SK-N-SH (cell line): ENCODE measurements at regions not wholly inside any gene's neighbourhood (a gene's known extent, or its start where the extent isn't known, plus 50 kb on each side); places are given as distances from the start of the nearest gene placed in this dataset.

Experiments used
- CTCF ChIA-PET: fragments of 300-600, 350-600 bp; formaldehyde crosslinking; extraction: SDS; loops from one replicate; lab custom pipeline; 2021; lab: Yijun Ruan, JAX
- POLR2A ChIA-PET: fragments of 350-600 bp; sonication (Branson Sonifier 250); formaldehyde crosslinking; extraction: SDS; loops from one replicate; lab custom pipeline; 2020; ENCODE audit warnings: antibody characterized with exemption, inconsistent platforms; lab: Yijun Ruan, JAX
- DNase-seq: peaks from one replicate; pipeline ENCODE4 v3.0.0; 2012
- H2AFZ ChIP-seq: fragments of 200-600 bp; sonication (generic); 2 replicates; pipeline ENCODE4 v1.8.1; 2016; ENCODE audit warnings: antibody characterized with exemption, mild to moderate bottlenecking, low read depth
- H3F3A ChIP-seq: fragments of 200-600 bp; sonication (generic); replicated peaks from 2 replicates; pipeline ENCODE3; 2016; ENCODE audit warnings: antibody characterized with exemption, mild to moderate bottlenecking; ENCODE audit not compliant: insufficient read depth
- H3K27ac ChIP-seq, 2 experiments: fragments of 200-500 bp in 1 of 2; fragments of 200-600 bp in 1 of 2; sonication (Bioruptor generic) in 1 of 2; sonication (generic), shearing (Covaris generic) in 1 of 2; 2 replicates each; pipeline versions ENCODE4 v1.5.1 to v1.6.1; 2014 to 2016; ENCODE audit warnings: low read depth in 2 of 2, inconsistent platforms in 1 of 2, low read length in 1 of 2, mild to moderate bottlenecking in 1 of 2, mixed read lengths in 1 of 2
- H3K27me3 ChIP-seq: fragments of 200-600 bp; sonication (generic), shearing (Covaris generic); 2 replicates; pipeline ENCODE4 v1.6.1; 2016; ENCODE audit warnings: mixed run types; ENCODE audit not compliant: insufficient read depth
- H3K36me3 ChIP-seq, 2 experiments: fragments of 200-500 bp in 1 of 2; fragments of 200-600 bp in 1 of 2; sonication (Bioruptor generic) in 1 of 2; sonication (generic) in 1 of 2; replicated peaks in 1 of 2; 2 replicates each; pipeline versions ENCODE3 to v1.5.1; 2014 to 2016; ENCODE audit warnings: low read length in 1 of 2, mild to moderate bottlenecking in 1 of 2; ENCODE audit not compliant: insufficient read depth in 2 of 2, control insufficient read depth in 1 of 2
- H3K4me1 ChIP-seq, 2 experiments: fragments of 200-500 bp in 1 of 2; fragments of 200-600 bp in 1 of 2; sonication (Bioruptor generic) in 1 of 2; sonication (generic), shearing (Covaris generic) in 1 of 2; 2 replicates each; pipeline versions ENCODE4 v1.5.1 to v1.6.1; 2014 to 2016; ENCODE audit warnings: low read depth in 1 of 2, low read length in 1 of 2, mixed run types in 1 of 2; ENCODE audit not compliant: insufficient read depth in 2 of 2, control insufficient read depth in 1 of 2
- H3K4me2 ChIP-seq: fragments of 200-600 bp; sonication (generic), shearing (Covaris generic); 2 replicates; pipeline ENCODE4 v1.6.1; 2017; ENCODE audit warnings: mixed run types
- H3K4me3 ChIP-seq, 2 experiments: fragments of 200-500 bp in 1 of 2; fragments of 200-600 bp in 1 of 2; sonication (Bioruptor generic) in 1 of 2; sonication (generic), shearing (Covaris generic) in 1 of 2; 2 replicates each; pipeline versions ENCODE4 v1.5.1 to v1.8.1; 2014 to 2016; ENCODE audit warnings: low read depth in 2 of 2, inconsistent platforms in 1 of 2, low read length in 1 of 2, mild to moderate bottlenecking in 1 of 2, mixed read lengths in 1 of 2, moderate library complexity in 1 of 2
- H3K79me2 ChIP-seq: fragments of 200-600 bp; sonication (generic); 2 replicates; pipeline ENCODE4 v1.8.1; 2017; ENCODE audit warnings: mild to moderate bottlenecking; ENCODE audit not compliant: insufficient read depth
- H3K9ac ChIP-seq: fragments of 200-600 bp; sonication (generic); 2 replicates; pipeline ENCODE4 v1.6.1; 2017; ENCODE audit warnings: mixed run types
- H3K9me2 ChIP-seq: fragments of 200-600 bp; sonication (generic); 2 replicates; pipeline ENCODE4 v1.6.1; 2017; ENCODE audit warnings: mixed run types
- H3K9me3 ChIP-seq: fragments of 200-600 bp; sonication (generic); 2 replicates; pipeline ENCODE4 v1.6.1; 2017; ENCODE audit warnings: mixed run types, mild to moderate bottlenecking, moderate library complexity
- H4K20me1 ChIP-seq: fragments of 200-600 bp; sonication (generic); 2 replicates; pipeline ENCODE4 v1.6.1; 2017; ENCODE audit warnings: mild to moderate bottlenecking, mixed run types; ENCODE audit not compliant: insufficient read depth
- ELF1 ChIP-seq: IDR thresholded peaks from 2 replicates; pipeline ENCODE4 v1.4.0; 2012
- EP300 ChIP-seq, 2 experiments: IDR thresholded peaks; 2 replicates each; pipeline versions ENCODE4 v1.4.0 to v1.6.1; 2012; ENCODE audit warnings: borderline replicate concordance in 1 of 2, low read depth in 1 of 2, low read length in 1 of 2
- FOXJ3 ChIP-seq: sonication (generic); formaldehyde crosslinking; IDR thresholded peaks from 2 replicates; pipeline ENCODE4 v1.5.1; 2020; ENCODE audit warnings: mild to moderate bottlenecking, missing genetic modification reagents
- GATA2 ChIP-seq: sonication (generic); formaldehyde crosslinking; IDR thresholded peaks from 2 replicates; pipeline ENCODE4 v1.5.0; 2020; ENCODE audit warnings: mild to moderate bottlenecking, missing genetic modification reagents
- JUND ChIP-seq: IDR thresholded peaks from 2 replicates; pipeline ENCODE4 v1.4.0; 2012
- MXI1 ChIP-seq: IDR thresholded peaks from 2 replicates; pipeline ENCODE4 v1.6.1; 2012; ENCODE audit warnings: mild to moderate bottlenecking, low read depth, low read length, improper control_type of control experiment
- NRF1 ChIP-seq: IDR thresholded peaks from 2 replicates; pipeline ENCODE4 v1.6.1; 2012; ENCODE audit warnings: low read depth, mild to moderate bottlenecking, low read length
- RXRA ChIP-seq: IDR thresholded peaks from 2 replicates; pipeline ENCODE4 v1.4.0; 2012; ENCODE audit warnings: low read depth, mild to moderate bottlenecking, borderline replicate concordance
- TCF12 ChIP-seq: IDR thresholded peaks from 2 replicates; pipeline ENCODE4 v1.4.0; 2012
- TEAD4 ChIP-seq: IDR thresholded peaks from 2 replicates; pipeline ENCODE4 v1.4.0; 2012; ENCODE audit warnings: mild to moderate bottlenecking, borderline replicate concordance; ENCODE audit not compliant: insufficient read depth
- YY1 ChIP-seq: IDR thresholded peaks from 2 replicates; pipeline ENCODE4 v1.4.0; 2012; ENCODE audit warnings: low read depth, mild to moderate bottlenecking
- WGBS: methylation state at CpG from one replicate; pipeline ENCODE4 v1.1.6; 2017; ENCODE audit warnings: low lambda C conversion rate; 5-methylcytosine and 5-hydroxymethylcytosine counted together
- TF ChIP-seq, protein P1 (sequence below): fragments of 150-350 bp; IDR thresholded peaks from 2 replicates; pipeline ENCODE4 v1.6.1; 2017; ENCODE audit warnings: antibody characterized with exemption, low read length, low read depth, borderline replicate concordance
- TF ChIP-seq, protein P2 (sequence below): IDR thresholded peaks from 2 replicates; pipeline ENCODE4 v1.6.1; 2012; ENCODE audit warnings: mild to moderate bottlenecking, low read depth, low read length, moderate library complexity
- TF ChIP-seq, protein P3 (sequence below): IDR thresholded peaks from 2 replicates; pipeline ENCODE4; 2012
- TF ChIP-seq, protein P4 (sequence below): IDR thresholded peaks from 2 replicates; pipeline ENCODE4 v1.4.0; 2012; ENCODE audit warnings: low read depth, borderline replicate concordance
- TF ChIP-seq, protein P5 (sequence below): fragments of 200-600 bp; sonication (generic); IDR thresholded peaks from 2 replicates; pipeline ENCODE4 v1.6.1; 2017; ENCODE audit warnings: antibody characterized with exemption, mild to moderate bottlenecking, moderate library complexity

DNA sequence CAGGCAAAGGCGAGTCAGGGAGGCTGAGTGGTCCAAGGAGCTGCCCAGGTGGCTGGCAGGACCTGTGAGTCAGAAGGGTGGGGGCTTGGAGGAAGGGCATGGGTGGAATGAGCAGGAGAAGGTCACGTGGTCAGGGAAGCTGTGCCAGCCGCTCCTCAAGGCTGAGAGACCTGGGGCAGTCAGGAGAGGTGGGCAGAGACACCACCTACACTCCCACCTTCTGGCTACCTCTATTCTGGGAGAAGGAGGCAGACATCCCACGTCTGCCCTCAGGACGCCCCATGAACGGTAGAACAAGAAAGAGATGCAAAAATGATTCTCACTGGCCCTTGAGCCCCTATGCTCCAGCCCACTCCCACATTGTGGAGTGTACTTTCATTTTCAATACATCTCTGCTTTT, 151.8 kb upstream of the RAB4A start:
- no peak for DNase-seq
- ChIA-PET CTCF (no interaction called here), POLR2A (no interaction called here)
- H3K9me3 ChIP-seq = no peaks in the 10 kb centered on the region
- H4K20me1 ChIP-seq = no peaks in the 10 kb centered on the region
- no peaks in the 10 kb centered on the region for H3K79me2 ChIP-seq
- WGBS = 83% methylated on average over 6 of the region's 6 CpGs
- no peaks in the 10 kb centered on the region for H3K27me3 ChIP-seq
- no peaks in the 10 kb centered on the region for H3F3A ChIP-seq
- no peaks in the 10 kb centered on the region for H3K36me3 ChIP-seq
- H3K9ac ChIP-seq = no peak overlapping the region
- H3K9me2 ChIP-seq = no peaks in the 10 kb centered on the region
- H3K4me3 ChIP-seq = no peak overlapping the region
- H3K4me2 ChIP-seq = no peak overlapping the region
- H3K4me1 ChIP-seq = peaks cover 0 to 12% of the 10 kb centered on the region in 2 experiments; a peak in 1 of 4 replicates
- H2AFZ ChIP-seq = no peak overlapping the region
- TF ChIP-seq, protein P1, sequence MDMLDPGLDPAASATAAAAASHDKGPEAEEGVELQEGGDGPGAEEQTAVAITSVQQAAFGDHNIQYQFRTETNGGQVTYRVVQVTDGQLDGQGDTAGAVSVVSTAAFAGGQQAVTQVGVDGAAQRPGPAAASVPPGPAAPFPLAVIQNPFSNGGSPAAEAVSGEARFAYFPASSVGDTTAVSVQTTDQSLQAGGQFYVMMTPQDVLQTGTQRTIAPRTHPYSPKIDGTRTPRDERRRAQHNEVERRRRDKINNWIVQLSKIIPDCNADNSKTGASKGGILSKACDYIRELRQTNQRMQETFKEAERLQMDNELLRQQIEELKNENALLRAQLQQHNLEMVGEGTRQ = no peak
- TF ChIP-seq JUND (no peak), TEAD4 (no peak), TCF12 (no peak), YY1 (no peak), NRF1 (no peak), EP300 (IDR thresholded peaks at IDR 0.05; ENCODE audit: borderline replicate concordance in 1 of 2, low read depth in 1 of 2, low read length in 1 of 2) (no peak), RXRA (no peak), MXI1 (no peak), ELF1 (no peak), GATA2 (CRISPR knock-in tag) (no peak), FOXJ3 (CRISPR knock-in tag) (no peak)
- TF ChIP-seq, protein P2, sequence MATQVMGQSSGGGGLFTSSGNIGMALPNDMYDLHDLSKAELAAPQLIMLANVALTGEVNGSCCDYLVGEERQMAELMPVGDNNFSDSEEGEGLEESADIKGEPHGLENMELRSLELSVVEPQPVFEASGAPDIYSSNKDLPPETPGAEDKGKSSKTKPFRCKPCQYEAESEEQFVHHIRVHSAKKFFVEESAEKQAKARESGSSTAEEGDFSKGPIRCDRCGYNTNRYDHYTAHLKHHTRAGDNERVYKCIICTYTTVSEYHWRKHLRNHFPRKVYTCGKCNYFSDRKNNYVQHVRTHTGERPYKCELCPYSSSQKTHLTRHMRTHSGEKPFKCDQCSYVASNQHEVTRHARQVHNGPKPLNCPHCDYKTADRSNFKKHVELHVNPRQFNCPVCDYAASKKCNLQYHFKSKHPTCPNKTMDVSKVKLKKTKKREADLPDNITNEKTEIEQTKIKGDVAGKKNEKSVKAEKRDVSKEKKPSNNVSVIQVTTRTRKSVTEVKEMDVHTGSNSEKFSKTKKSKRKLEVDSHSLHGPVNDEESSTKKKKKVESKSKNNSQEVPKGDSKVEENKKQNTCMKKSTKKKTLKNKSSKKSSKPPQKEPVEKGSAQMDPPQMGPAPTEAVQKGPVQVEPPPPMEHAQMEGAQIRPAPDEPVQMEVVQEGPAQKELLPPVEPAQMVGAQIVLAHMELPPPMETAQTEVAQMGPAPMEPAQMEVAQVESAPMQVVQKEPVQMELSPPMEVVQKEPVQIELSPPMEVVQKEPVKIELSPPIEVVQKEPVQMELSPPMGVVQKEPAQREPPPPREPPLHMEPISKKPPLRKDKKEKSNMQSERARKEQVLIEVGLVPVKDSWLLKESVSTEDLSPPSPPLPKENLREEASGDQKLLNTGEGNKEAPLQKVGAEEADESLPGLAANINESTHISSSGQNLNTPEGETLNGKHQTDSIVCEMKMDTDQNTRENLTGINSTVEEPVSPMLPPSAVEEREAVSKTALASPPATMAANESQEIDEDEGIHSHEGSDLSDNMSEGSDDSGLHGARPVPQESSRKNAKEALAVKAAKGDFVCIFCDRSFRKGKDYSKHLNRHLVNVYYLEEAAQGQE = no peak
- TF ChIP-seq, protein P3, sequence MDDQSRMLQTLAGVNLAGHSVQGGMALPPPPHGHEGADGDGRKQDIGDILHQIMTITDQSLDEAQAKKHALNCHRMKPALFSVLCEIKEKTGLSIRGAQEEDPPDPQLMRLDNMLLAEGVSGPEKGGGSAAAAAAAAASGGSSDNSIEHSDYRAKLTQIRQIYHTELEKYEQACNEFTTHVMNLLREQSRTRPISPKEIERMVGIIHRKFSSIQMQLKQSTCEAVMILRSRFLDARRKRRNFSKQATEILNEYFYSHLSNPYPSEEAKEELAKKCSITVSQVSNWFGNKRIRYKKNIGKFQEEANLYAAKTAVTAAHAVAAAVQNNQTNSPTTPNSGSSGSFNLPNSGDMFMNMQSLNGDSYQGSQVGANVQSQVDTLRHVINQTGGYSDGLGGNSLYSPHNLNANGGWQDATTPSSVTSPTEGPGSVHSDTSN = no peak
- TF ChIP-seq, protein P4, sequence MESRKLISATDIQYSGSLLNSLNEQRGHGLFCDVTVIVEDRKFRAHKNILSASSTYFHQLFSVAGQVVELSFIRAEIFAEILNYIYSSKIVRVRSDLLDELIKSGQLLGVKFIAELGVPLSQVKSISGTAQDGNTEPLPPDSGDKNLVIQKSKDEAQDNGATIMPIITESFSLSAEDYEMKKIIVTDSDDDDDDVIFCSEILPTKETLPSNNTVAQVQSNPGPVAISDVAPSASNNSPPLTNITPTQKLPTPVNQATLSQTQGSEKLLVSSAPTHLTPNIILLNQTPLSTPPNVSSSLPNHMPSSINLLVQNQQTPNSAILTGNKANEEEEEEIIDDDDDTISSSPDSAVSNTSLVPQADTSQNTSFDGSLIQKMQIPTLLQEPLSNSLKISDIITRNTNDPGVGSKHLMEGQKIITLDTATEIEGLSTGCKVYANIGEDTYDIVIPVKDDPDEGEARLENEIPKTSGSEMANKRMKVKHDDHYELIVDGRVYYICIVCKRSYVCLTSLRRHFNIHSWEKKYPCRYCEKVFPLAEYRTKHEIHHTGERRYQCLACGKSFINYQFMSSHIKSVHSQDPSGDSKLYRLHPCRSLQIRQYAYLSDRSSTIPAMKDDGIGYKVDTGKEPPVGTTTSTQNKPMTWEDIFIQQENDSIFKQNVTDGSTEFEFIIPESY = no peak
- TF ChIP-seq, protein P5, sequence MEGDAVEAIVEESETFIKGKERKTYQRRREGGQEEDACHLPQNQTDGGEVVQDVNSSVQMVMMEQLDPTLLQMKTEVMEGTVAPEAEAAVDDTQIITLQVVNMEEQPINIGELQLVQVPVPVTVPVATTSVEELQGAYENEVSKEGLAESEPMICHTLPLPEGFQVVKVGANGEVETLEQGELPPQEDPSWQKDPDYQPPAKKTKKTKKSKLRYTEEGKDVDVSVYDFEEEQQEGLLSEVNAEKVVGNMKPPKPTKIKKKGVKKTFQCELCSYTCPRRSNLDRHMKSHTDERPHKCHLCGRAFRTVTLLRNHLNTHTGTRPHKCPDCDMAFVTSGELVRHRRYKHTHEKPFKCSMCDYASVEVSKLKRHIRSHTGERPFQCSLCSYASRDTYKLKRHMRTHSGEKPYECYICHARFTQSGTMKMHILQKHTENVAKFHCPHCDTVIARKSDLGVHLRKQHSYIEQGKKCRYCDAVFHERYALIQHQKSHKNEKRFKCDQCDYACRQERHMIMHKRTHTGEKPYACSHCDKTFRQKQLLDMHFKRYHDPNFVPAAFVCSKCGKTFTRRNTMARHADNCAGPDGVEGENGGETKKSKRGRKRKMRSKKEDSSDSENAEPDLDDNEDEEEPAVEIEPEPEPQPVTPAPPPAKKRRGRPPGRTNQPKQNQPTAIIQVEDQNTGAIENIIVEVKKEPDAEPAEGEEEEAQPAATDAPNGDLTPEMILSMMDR = no peak
- no peak overlapping the region for H3K27ac ChIP-seq
